ENCODE measurements at regions not wholly inside any gene's neighbourhood (a gene's known extent, or its start where the extent isn't known, plus 50 kb on each side); places are given as distances from the start of the nearest gene placed in this dataset.

DNA sequence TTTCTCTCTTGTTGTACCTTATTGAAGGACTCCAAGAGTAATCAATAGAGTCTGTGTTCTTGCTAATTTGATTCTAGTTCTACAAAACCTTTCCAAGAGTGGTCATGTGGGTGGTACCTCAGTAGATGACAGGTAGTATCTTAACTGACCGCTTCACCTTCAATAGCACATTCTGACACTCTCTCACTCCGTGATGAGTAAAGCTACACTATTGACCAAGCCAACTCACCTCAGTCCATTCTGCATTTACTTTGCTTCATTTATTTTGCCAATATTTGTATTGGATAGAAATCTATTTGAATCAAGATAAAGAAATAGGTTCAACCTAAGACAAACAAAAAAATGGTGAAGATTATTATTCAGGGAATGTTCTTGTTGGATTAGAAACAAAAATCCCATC is 1869.6 kb upstream of the CELF4 start:
- no peaks in the 10 kb centered on the region for H3K4me1 ChIP-seq
- H3K4me3 ChIP-seq = no peak overlapping the region
- DNase-seq = no peak
- no peak for TF ChIP-seq POLR2AphosphoS5 (IDR thresholded peaks at IDR 0.05)
- no peak for TF ChIP-seq POLR2A (IDR thresholded peaks at IDR 0.05)
- TF ChIP-seq, protein P1, sequence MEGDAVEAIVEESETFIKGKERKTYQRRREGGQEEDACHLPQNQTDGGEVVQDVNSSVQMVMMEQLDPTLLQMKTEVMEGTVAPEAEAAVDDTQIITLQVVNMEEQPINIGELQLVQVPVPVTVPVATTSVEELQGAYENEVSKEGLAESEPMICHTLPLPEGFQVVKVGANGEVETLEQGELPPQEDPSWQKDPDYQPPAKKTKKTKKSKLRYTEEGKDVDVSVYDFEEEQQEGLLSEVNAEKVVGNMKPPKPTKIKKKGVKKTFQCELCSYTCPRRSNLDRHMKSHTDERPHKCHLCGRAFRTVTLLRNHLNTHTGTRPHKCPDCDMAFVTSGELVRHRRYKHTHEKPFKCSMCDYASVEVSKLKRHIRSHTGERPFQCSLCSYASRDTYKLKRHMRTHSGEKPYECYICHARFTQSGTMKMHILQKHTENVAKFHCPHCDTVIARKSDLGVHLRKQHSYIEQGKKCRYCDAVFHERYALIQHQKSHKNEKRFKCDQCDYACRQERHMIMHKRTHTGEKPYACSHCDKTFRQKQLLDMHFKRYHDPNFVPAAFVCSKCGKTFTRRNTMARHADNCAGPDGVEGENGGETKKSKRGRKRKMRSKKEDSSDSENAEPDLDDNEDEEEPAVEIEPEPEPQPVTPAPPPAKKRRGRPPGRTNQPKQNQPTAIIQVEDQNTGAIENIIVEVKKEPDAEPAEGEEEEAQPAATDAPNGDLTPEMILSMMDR (IDR thresholded peaks at IDR 0.05 in 8 of 11, conservative IDR thresholded peaks at IDR 0.05 in 3 of 11) = no peak
- intact Hi-C loops (cut with DNase I; ENCODE audit: low total_unique reads) = no loop called here
- H3K27ac ChIP-seq = no peak overlapping the region
- no peaks in the 10 kb centered on the region for H3K27me3 ChIP-seq (replicated peaks in 1 of 7)
- H3K9me3 ChIP-seq = peaks cover 0 to 3% (median 0%) of the 10 kb centered on the region in 8 donors
- WGBS, 5 donors = 87 to 96% (median 90%) methylated on average over 2 of the region's 2 CpGs
- H3K36me3 ChIP-seq = no peaks in the 10 kb centered on the region

DNA sequence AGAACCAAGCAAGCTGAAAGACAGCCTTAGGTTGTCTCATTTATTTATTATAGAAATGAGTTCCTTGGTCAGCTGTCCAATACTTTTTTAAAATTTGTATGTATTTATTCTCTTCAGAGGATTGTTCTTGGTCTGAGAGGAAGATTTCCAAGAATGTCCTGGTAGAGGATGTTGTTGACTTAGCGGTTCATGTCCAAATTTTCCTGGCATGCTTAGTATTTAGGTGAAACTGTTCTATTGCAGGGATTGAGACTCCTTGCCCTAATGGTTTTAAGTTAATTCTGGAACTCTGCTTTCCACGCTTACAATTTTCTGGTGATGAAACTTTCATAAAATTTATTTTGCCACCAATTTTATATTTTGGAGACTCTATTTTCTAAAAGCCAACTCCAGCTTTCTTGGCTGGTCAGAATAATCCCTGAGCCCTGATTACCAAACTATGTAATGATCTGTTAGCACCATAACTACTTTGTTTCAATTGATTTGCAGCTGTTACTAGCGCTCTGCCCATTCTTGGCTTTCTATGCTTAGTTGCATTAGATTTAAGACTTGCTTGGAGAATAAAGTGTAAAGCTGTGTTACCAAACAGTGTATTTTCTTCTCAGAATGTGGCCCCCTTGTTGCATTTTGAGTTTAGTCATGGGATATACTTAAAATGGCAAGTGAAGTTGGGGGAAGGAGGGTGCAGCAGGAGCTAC is 1868.8 kb upstream of the CELF4 start:
- WGBS, 5 donors = 62 to 94% (median 84%) methylated on average over 3 of the region's 3 CpGs

DNA sequence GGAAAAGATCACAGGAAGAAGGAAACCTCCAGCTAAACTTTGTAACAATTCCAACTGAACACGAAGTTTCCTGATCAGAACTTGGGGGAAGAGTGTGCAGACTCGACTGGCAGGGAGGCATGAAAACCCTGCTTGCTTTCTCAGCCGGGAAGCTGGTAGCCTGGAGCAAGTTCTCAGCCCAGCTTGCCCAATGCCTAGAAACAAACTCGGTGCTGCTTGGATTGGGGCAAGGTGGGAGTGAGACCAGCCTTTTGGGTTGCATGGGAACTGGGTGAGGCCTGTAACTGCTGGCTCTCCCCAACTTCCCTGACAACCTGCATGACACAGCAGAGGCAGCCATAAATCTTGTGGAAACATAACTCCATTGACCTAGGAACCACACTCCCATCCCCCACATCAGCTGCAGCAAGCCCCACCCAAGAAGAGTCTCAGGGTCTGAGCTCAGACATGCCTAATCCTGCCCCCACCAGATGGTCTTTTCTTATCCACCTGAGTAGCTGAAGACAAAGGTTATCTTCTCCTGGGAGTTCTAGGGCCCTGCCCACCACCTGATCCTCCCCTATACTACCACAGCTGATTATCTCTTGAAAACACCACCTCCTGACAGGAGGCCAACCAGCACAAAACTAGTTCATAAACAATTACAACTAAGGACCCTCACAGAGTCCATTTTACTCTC is 1859.7 kb upstream of the CELF4 start:
- WGBS, 5 donors = 65 to 84% (median 77%) methylated on average over 4 of the region's 4 CpGs
- Histone ChIP-seq H3K27me3 (replicated peaks in 1 of 7) (no peaks in the 10 kb centered on the region), H3K4me1 (no peaks in the 10 kb centered on the region), H3K4me3 (no peak overlapping the region), H3K36me3 (no peaks in the 10 kb centered on the region), H3K9me3 (peaks cover 0 to 24% (median 5%) of the 10 kb centered on the region in 8 donors), H3K27ac (no peak overlapping the region)
- TF ChIP-seq POLR2AphosphoS5 (IDR thresholded peaks at IDR 0.05) (no peak), POLR2A (IDR thresholded peaks at IDR 0.05) (no peak)
- TF ChIP-seq, protein P1 (IDR thresholded peaks at IDR 0.05 in 8 of 11, conservative IDR thresholded peaks at IDR 0.05 in 3 of 11) = no peak
- no peak for DNase-seq
- intact Hi-C loops (cut with DNase I; ENCODE audit: low total_unique reads) = no loop called here

More for the DNA sequence above, 1868.8 kb upstream of the CELF4 start:
- Histone ChIP-seq H3K9me3 (peaks cover 0 to 6% (median 0%) of the 10 kb centered on the region in 8 donors), H3K4me3 (no peak overlapping the region), H3K27ac (no peak overlapping the region), H3K36me3 (no peaks in the 10 kb centered on the region), H3K4me1 (no peaks in the 10 kb centered on the region), H3K27me3 (replicated peaks in 1 of 7) (no peaks in the 10 kb centered on the region)
- TF ChIP-seq POLR2A (IDR thresholded peaks at IDR 0.05) (no peak), POLR2AphosphoS5 (IDR thresholded peaks at IDR 0.05) (no peak)
- TF ChIP-seq, protein P1 (IDR thresholded peaks at IDR 0.05 in 8 of 11, conservative IDR thresholded peaks at IDR 0.05 in 3 of 11) = no peak
- DNase-seq = no peak
- intact Hi-C loops (cut with DNase I; ENCODE audit: low total_unique reads) = no loop called here

DNA sequence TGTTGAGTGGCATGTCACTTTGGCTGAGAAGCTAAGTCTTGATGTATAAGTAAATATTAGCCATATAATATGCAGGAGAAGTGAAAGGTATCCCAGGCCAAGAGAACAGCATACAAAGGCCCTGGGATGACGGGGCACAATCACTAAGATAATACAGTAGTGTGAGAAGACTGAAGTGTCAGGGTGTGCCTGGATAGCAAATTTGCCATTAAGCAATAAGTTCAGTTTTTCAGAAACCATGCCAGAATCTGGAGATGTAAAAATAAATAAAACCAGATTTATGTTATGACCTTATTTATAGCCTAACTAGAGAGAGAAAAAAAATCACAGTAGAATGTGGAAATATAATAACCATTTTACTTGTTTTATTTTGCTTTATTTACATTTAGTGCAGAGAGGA is 1858.7 kb upstream of the CELF4 start:
- no peaks in the 10 kb centered on the region for H3K27me3 ChIP-seq (replicated peaks in 1 of 7)
- intact Hi-C loops (cut with DNase I; ENCODE audit: low total_unique reads) = no loop called here
- H3K36me3 ChIP-seq = no peaks in the 10 kb centered on the region
- H3K9me3 ChIP-seq = peaks cover 0 to 24% (median 5%) of the 10 kb centered on the region in 8 donors
- no peak overlapping the region for H3K4me3 ChIP-seq
- no peak for TF ChIP-seq POLR2A (IDR thresholded peaks at IDR 0.05)
- no peak for TF ChIP-seq POLR2AphosphoS5 (IDR thresholded peaks at IDR 0.05)
- TF ChIP-seq, protein P1 (IDR thresholded peaks at IDR 0.05 in 8 of 11, conservative IDR thresholded peaks at IDR 0.05 in 3 of 11) = no peak
- no peak overlapping the region for H3K27ac ChIP-seq
- 78 to 86% (median 79%) methylated on average over 1 of the region's 1 CpG for WGBS, 5 donors
- DNase-seq = no peak
- no peaks in the 10 kb centered on the region for H3K4me1 ChIP-seq
